LoVo (cell line): ENCODE measurements at regions not wholly inside any gene's neighbourhood (a gene's known extent, or its start where the extent isn't known, plus 50 kb on each side); places are given as distances from the start of the nearest gene placed in this dataset.
A peak's percentile ranks its signal among the peaks of the same experiment; 100 is the strongest.

Experiments
- DNase-seq: peaks from one replicate; pipeline ENCODE4 v3.0.0-alpha.2; 2016; ENCODE audit warnings: low spot score

GRCh38 chrX:144791298-144791697 is 456.0 kb upstream of the SPANXN1 start:
- peak; percentile 0 for DNase-seq

GRCh38 chrX:144798972-144799371 is 448.3 kb upstream of the SPANXN1 start:
- no peak for DNase-seq

GRCh38 chrX:144801786-144802185 is 445.5 kb upstream of the SPANXN1 start:
- DNase-seq: no peak

- DNase-seq: no peak
Observed at GRCh38 chrX:144809025-144809424, 438.3 kb upstream of the SPANXN1 start.

GRCh38 chrX:144810539-144810938 is 436.8 kb upstream of the SPANXN1 start:
- DNase-seq: no peak

- DNase-seq: no peak
Observed at GRCh38 chrX:144819406-144819805, 427.9 kb upstream of the SPANXN1 start.

GRCh38 chrX:144840616-144841015 is 406.7 kb upstream of the SPANXN1 start:
- DNase-seq: no peak

- no peak for DNase-seq
Observed at GRCh38 chrX:144849141-144849540, 398.2 kb upstream of the SPANXN1 start.

- no peak for DNase-seq
Observed at GRCh38 chrX:144896323-144896722, 351.0 kb upstream of the SPANXN1 start.

- no peak for DNase-seq
Observed at GRCh38 chrX:144901521-144901920, 345.8 kb upstream of the SPANXN1 start.

- no peak for DNase-seq
Observed at GRCh38 chrX:144916785-144917184, 330.5 kb upstream of the SPANXN1 start.

- peak; percentile 0 for DNase-seq
Observed at GRCh38 chrX:144918936-144919335, 328.4 kb upstream of the SPANXN1 start.

GRCh38 chrX:144946666-144947065 is 300.6 kb upstream of the SPANXN1 start:
- DNase-seq: no peak
